ENCODE measurements at regions not wholly inside any gene's neighbourhood (a gene's known extent, or its start where the extent isn't known, plus 50 kb on each side); places are given as distances from the start of the nearest gene placed in this dataset.

- DNase-seq (ENCODE audit: low read depth in 2 of 2) = no peak
These were observed 68.3 kb downstream of the CHST1 start for GRCh38 chr11:45597097-45597496.

- no peak for DNase-seq (ENCODE audit: low read depth in 2 of 2)
These were observed 68.9 kb downstream of the CHST1 start for GRCh38 chr11:45596571-45596970.

DNA sequence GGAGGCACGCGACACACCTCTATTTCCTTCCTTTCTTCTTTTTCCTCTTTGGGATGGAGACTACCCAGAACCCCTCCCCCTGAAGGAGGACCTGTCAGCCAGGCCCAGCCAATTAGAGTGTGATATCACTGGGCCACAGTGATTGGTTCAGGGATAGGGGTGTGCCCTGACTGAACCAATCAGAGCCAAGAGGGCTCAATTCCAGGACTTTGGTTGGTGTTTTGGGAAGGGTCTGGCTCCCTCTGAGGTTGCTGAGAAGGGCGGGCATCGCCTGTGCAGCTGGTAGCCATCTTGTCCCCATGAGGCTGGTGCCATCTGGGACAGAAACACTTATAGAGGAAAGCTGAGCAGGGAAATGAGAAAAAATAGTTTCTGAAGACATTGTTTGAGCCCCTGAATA is 71.4 kb downstream of the CHST1 start:
- DNase-seq (ENCODE audit: low read depth in 2 of 2) = no peak

DNA sequence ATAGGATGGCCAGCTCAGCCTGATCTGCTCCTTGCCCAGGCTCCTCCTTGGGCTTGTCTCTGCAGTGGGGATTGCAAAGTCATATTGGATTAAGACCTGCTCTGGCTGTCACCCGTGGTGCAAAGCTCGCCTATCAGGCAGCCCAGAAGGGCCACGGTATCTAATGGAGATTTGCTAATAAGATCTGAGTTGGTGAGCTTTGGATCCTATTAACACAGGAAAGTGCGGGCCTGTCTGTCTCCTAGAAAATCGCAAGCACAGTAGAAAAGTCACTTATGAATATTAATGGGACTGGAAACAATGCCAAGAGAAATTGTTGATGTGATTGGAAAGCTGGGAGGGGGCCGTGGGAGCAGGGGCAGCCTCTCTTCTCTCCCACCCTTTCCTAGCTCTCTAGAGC is 72.8 kb downstream of the CHST1 start:
- DNase-seq (ENCODE audit: low read depth in 2 of 2) = no peak

DNA sequence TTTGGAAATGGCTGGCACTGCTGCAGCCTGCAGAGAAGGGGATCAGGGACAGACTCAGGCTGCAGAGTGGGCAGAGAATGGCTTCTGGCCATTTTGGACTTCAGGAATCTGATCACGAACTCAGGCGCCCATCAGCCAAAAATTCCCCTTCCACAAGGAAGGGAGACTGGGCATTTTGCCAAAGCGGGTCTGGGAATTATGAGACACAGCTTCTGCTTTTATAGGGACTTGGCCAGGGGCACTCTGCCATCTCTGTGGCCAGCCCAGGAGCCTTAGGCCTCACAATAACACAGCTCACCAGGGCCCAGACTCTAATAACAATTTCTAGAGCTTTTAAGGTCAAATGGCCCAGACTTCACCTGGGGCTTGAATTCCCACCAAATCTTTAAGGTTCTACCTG is 74.7 kb downstream of the CHST1 start:
- no peak for DNase-seq (ENCODE audit: low read depth in 2 of 2)

GRCh38 chr11:45585205-45585604 is 80.2 kb downstream of the CHST1 start:
- no peak for DNase-seq (ENCODE audit: low read depth in 2 of 2)

- DNase-seq (ENCODE audit: low read depth in 2 of 2) = no peak
These were observed 81.3 kb downstream of the CHST1 start for GRCh38 chr11:45583981-45584566.

DNA sequence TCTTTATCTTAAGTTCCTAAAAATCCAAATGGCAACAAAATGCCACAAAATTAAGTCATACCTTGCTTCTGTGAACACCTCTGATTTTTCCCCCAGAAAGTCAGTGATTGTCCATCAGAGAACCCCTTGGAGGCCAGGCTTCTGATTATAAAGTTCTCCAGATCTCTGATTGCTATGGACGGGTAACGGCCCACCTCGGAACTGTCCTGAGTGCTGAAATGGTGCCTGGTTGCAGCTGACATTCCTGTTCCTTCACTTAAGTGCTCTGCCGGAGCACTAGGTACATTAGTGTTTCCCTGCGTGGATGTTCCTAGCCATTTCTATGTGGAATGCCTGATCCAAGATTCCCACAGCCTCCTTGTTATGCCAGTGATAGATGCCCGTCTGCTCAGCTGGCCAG is 85.0 kb downstream of the CHST1 start:
- no peak for DNase-seq (ENCODE audit: low read depth in 2 of 2)

DNA sequence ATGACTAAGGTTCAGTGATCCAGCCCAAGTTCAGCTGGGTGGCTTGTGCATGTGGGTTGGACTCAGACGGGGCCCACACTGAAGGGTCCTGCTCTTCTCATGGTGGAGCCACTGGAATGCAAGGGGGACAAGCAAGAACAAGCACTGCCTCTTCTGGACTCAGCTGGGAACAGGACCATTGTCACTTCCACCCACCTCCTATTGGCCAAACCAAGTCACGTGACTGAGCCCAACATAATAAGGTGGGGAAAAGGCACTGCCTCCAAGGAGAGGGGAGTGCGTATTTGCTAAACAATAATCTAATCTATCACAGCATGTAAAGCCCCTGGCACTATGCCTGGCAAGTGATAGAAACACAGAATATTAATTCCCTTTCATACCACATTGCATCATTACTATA is 87.1 kb downstream of the CHST1 start:
- DNase-seq (ENCODE audit: low read depth in 2 of 2) = no peak

GRCh38 chr11:45577752-45578151 is 87.7 kb downstream of the CHST1 start:
- DNase-seq (ENCODE audit: low read depth in 2 of 2) = no peak

DNA sequence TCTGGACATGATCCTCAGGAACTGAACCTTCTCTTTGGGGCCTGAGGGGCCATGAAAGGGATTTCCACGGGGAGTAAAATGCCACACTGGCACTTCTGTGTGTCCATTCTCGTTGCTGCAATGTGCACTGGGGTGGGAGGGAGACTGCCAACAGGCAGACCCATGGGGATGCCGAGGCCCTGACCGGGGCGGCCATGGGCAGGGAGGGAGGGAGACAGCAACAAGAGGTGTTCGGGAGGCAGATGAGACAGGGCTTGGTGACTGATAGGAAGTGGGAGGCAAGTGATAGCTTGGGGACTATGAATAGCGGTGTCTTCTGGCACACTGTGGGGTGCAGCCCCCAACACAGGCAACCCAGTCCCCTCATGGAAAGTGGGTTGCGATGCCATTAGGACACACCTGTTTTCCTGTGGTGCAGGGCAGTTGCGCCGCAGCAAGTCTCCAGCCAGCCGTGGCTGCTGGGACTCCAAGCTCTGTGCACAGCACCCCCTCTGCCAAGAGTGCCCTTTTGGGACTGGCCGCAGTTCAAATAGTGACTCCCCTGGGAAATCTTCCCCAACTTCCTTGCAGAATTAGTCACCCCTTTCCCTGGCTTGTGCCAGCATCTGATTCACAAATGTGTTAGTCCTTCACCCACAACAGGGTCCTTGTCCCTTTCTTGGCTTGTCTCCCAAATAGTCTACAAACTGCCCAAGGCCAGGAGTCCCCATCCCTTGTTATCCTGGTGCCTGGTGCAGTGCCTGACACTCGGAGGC is 88.8 kb downstream of the CHST1 start:
- DNase-seq (ENCODE audit: low read depth in 2 of 2) = no peak

DNA sequence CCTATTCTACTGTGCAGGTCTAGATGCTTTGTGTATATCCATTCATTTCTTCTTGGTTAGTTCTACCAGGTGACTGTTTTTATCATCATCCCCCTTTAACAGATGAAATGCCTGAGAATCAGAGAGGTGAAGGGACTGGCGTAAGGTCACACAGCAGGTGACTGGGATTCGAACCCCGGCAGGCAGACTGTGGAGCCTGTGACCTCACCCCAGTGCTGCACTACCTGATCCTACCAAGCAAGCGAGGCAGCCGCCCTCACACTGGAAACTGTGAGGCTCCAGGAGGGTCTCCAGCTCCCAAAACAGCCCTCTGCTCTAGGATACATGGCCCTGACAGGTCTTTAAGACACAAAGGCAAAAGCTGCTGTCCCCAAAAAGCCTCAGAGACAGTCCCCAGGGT is 91.7 kb downstream of the CHST1 start:
- no peak for DNase-seq (ENCODE audit: low read depth in 2 of 2)

GRCh38 chr11:45572354-45573123 is 92.9 kb downstream of the CHST1 start:
- no peak for DNase-seq (ENCODE audit: low read depth in 2 of 2)

- DNase-seq (ENCODE audit: low read depth in 2 of 2) = no peak
These were observed 95.6 kb downstream of the CHST1 start for GRCh38 chr11:45569776-45570175.

GRCh38 chr11:45568049-45568448 is 97.4 kb downstream of the CHST1 start:
- no peak for DNase-seq (ENCODE audit: low read depth in 2 of 2)

- DNase-seq (ENCODE audit: low read depth in 2 of 2) = no peak
These were observed 99.9 kb downstream of the CHST1 start for GRCh38 chr11:45565446-45565988.

GRCh38 chr11:45563810-45564209 is 101.6 kb downstream of the CHST1 start:
- DNase-seq (ENCODE audit: low read depth in 2 of 2) = no peak

- DNase-seq (ENCODE audit: low read depth in 2 of 2) = no peak
These were observed 102.3 kb downstream of the CHST1 start for GRCh38 chr11:45563171-45563570.

DNA sequence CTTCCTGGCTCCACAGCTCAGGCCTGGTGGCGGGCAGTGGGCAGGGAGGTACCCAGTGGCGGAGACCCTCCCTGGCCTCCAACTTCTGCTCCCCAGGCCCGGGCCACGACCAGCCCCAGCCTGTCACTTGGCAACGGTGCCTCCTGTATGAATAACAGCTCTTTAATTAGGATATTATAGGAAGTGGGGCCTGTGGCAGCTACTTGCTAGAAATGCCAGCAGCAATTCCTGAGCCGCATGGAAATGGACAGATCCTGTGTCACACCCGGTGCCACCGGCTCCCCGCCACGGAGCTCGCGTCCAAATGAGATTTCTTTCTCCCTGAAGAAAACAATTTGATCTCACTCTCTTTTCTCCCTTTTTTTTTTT is 104.5 kb downstream of the CHST1 start:
- DNase-seq (ENCODE audit: low read depth in 2 of 2) = no peak

DNA sequence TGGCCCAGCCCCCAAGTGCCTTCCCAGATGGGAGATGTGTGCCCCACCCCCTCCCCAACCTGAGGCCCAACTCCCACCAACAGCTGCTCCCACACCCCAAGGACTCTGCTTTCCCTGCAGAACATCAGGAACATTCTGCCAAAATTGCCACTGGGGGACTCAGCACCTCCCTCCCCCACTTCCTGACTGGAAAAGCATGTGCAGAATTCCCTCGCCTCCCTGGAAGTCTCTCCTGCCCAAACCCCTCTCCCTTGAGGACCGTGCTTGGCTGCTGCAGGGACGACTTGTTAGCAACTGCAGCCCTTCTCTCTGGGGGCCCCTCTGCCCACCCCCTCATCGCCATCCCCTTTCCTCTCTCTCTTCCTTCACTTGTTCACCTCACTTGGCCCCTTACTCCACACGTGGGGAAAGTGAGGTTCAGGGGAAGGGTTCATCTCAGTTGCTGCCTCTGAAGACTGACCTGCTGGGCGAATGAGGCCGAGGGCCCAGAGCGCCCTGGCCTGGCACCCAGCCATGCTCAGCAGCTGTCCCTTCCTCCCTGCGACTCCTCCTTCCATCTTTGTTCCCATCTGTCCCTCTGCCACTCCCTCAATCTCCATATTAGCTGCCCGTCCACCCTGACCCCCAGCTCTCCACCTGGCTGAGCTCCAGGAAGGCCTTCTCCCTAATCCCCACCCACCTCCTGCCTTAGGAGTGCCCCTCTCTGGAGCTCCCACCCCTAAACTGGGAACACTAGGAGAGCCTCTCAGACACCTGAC is 105.1 kb downstream of the CHST1 start:
- no peak for DNase-seq (ENCODE audit: low read depth in 2 of 2)

GRCh38 chr11:45556851-45557707 is 108.3 kb downstream of the CHST1 start:
- DNase-seq (ENCODE audit: low read depth in 2 of 2) = no peak

Measured in stimulated activated CD4-positive, alpha-beta T cell treated with anti-CD3 and anti-CD28 coated beads, Interleukin-12 subunit alpha, Interleukin-12 subunit beta, amount 100 ng/mL, for 24 hours (primary cell).